ENCODE measurements at regions not wholly inside any gene's neighbourhood (a gene's known extent, or its start where the extent isn't known, plus 50 kb on each side); places are given as distances from the start of the nearest gene placed in this dataset.

- Histone ChIP-seq H3K4me3 (peak overlapping the region in 2 of 7 experiments; percentile 62 to 77), H3K27ac (no peak overlapping the region)
These were observed 472.1 kb downstream of the SOX9 start for GRCh38 chr17:72592967-72593325.

- H3K27ac ChIP-seq: no peak overlapping the region
- H3K4me3 ChIP-seq: no peak overlapping the region
These were observed 473.4 kb downstream of the SOX9 start for GRCh38 chr17:72594248-72594647.
